Pulmonary artery endothelial cell (primary cell): ENCODE measurements at regions not wholly inside any gene's neighbourhood (a gene's known extent, or its start where the extent isn't known, plus 50 kb on each side); places are given as distances from the start of the nearest gene placed in this dataset.

ENCODE experiments used
- DNase-seq: peaks from one replicate; pipeline ENCODE4 v3.0.0-alpha.2; 2011; ENCODE audit warnings: low read depth, low spot score

DNA sequence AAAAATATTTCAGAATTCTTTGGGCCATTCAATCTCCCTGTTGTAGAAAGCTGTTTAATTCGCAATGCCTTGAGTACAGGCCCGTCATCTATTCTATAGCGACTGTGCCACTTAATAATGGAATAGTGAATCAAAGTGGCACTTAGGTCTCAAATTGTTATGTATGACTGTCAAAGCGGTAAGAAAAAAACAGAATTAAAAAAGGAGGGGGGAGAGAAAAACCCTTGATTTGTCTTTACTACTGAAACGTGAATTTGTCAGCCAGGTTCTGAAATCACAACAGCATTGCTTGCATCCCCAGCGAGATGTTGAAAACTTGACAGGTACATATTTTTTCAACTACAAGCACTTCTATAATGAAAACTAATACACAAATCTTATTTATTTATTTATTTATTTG is 320.9 kb downstream of the TFEC start:
- DNase-seq: no peak

DNA sequence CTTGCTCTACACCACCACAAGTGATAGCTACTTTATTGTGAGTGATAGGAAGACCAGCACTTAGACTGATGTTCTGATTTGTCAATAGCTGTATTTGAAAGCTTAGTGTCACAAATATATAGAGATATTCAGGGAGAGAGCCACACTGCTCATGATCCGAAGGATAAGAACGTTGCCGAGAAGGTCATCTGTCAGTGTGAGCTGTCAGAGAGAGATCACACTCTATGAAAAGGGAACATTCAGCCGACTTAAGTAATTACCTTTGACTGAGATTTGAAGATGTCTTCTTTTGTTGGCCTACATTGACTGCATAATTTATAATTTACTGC is 322.6 kb downstream of the TFEC start:
- DNase-seq: no peak

- no peak for DNase-seq
Measured at GRCh38 chr7:115707258-115708012, 323.1 kb downstream of the TFEC start.

- DNase-seq: no peak
Measured at GRCh38 chr7:115704884-115705283, 325.7 kb downstream of the TFEC start.

DNA sequence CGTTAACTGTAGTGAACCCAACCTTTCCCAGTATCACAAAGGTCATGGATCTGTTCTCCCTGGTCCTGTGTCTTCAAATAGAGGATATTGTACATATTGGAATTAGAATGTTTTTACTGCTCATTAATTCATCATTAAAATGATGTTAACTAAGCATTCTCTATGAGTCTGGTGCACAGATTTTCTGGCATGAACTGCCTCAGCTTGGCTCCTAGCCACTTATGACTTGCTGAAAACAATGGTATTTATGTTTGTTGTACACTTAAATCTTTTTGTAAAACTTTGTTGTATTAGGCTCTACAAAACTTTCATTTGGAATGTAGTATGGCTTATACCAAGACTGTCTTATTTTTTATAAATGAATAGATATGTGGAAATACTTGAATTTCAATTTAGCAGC is 329.4 kb downstream of the TFEC start:
- DNase-seq: no peak

GRCh38 chr7:115694424-115694823 is 336.1 kb downstream of the TFEC start:
- no peak for DNase-seq

GRCh38 chr7:115693779-115694178 is 336.8 kb downstream of the TFEC start:
- no peak for DNase-seq

- no peak for DNase-seq
Measured at GRCh38 chr7:115689941-115690340, 340.6 kb downstream of the TFEC start.

DNA sequence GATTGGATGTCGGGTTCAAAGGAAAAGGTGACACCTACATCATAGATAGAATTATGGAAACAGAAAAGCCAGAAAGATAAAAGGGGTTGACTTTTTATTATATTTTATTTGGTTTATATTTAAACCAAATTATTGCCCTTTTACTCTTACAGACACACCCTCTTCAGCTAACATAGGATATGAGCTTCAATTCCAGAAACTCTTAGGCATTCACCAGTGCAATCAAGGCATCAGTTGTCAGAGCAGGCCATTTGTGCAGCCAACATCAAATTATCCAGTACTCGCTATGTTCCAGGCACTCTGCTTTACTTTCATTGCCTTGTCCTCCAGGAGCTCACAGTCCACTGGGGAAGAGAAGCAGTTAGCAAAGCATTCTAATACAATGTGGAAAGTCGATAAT is 347.5 kb downstream of the TFEC start:
- DNase-seq: no peak

DNA sequence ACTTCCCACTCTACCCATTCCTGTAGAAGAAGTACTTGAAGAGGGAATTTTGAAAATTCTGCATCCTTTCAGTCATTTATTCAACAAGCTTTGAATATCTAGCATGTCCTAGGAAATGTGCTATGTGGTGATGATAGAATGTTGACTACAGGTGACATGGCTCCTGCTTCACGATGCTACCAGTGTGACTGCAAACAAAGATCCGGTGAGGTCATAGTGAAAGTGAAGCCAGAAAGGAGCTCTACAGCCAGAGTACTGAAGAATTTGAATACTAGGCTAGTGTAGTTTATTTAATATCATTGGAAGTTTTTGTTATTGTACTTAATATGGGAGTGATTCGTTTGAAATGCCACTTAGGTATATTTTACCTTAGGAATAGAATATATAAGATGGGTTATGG is 348.1 kb downstream of the TFEC start:
- DNase-seq: no peak

- DNase-seq: no peak
Measured at GRCh38 chr7:115680921-115681320, 349.6 kb downstream of the TFEC start.

- DNase-seq: no peak
Measured at GRCh38 chr7:115679976-115680375, 350.6 kb downstream of the TFEC start.

DNA sequence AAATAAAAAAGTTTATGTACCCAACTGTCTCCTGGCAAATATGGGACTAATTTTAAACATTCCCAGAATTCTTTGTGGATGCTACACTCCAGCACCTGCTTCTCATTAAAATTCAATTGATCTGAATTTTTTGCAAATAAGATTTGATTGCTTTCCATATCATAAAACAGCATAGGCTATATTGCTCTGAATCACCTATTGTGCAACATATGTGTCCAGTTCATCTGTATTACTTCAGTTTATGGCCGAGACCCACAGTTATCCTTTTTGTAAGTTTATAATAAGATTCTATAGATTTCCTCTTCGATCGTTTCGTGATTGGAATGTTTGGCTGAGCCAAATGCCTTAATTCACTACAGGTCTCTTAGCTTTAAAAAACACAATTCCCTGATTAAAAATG is 351.1 kb downstream of the TFEC start:
- no peak for DNase-seq

DNA sequence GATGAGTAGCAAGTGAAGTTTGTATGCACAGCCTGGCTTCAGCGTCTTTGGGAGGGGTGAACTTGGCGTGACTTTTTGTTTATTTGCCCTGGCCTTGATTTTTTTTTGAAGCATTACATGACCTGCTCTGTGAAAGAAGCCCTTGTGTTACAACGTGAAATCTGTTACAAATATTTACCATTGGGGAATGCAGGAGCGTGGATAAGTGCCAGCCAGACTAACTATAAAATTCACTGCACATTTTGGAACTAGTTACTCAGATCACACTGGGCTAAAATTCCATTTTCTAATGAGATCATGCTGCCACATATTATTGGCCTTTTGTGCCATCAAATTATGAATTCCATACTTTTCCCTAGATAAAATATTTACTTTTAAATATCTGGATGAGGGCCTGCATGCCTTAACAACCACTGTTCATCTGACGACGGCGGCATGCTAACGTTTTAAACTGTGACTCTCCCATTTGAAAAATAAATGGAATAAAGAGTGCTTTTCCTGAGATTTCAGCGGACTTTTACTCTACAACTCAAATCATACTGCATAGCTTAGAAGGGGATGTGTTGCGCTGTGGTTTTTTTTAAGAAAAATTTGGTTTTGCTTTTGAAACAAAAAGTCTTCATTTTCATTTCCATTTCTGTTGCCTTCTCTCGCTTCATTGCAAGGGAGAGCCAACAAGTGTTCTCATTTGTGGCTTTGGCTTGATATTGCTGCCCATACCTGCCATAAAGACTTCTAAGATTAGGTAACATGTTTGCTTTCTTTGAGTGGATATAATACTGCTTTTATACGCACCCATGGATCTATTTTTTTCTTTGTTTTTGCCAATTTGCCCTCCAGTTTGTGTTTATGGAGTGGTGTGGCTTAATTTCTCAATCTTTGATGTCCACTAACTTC is 352.2 kb downstream of the TFEC start:
- no peak for DNase-seq

GRCh38 chr7:115676707-115677106 is 353.9 kb downstream of the TFEC start:
- no peak for DNase-seq

DNA sequence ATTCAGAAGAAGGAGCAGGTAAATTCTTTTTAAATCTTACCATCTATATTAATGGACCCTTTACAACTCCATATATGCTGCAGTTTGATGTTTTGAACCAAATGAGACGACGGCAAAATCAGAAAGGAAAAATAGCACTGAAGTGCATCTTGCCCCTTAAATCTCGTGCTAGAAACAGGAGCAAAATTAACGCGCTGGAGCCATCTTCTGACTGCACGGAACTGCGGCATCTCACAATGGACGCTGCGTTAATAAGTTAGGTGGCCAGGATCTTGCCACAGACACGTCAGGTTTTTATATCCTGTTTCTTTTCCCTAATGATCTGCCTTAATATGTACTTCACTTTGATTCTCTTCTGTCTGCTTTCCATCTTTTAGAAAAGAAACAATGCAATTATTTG is 354.5 kb downstream of the TFEC start:
- no peak for DNase-seq

GRCh38 chr7:115674467-115675024 is 356.0 kb downstream of the TFEC start:
- no peak for DNase-seq

- DNase-seq: no peak
Measured at GRCh38 chr7:115672024-115672423, 358.5 kb downstream of the TFEC start.

- DNase-seq: no peak
Measured at GRCh38 chr7:115662676-115663075, 367.9 kb downstream of the TFEC start.

DNA sequence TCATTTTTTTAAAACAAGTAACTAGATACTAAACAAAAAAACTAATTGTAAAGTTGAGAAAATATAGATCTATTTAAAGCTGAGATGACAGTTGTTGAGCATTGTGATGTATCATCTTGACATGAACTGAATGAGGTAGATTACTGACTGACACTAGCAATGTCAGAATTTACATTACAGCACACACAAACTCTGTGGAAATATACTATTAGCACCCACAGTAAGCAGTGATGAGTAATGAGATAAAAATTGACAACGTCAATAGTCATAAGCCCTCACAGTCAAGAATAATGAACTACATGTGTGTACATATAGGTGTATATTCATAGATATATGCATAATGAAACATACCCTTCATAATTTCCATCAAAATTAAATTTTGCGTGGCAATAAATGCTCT is 368.4 kb downstream of the TFEC start:
- DNase-seq: no peak

DNA sequence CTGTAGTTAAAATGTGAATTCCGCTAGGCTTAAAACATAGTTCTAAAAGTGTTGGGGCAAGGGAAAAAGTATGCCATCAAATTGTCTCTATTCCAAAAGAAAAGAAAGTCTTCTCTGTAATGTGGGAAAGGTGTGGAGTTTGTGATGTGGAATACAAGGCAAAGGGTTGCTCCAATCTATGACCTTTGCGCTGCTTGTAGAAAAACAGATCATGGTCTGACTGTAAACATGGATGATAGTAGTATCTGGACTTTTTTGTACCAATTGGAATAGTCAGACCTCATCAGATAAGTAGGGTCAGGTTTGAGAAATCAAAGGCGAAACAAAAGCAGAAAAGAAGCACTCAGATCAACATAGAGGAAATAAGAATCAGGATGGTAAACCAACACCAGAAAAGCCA is 372.3 kb downstream of the TFEC start:
- no peak for DNase-seq

- DNase-seq: no peak
Measured at GRCh38 chr7:115654384-115655214, 376.0 kb downstream of the TFEC start.
